ENCODE measurements at regions not wholly inside any gene's neighbourhood (a gene's known extent, or its start where the extent isn't known, plus 50 kb on each side); places are given as distances from the start of the nearest gene placed in this dataset.

- TF ChIP-seq EZH2phosphoT487 (IDR thresholded peaks at IDR 0.05; ENCODE audit: insufficient read depth, low read depth) = no peak
- TF ChIP-seq EZH2 (IDR thresholded peaks at IDR 0.05; ENCODE audit: insufficient read depth, poor library complexity, severe bottlenecking) = no peak
These were observed 1946.1 kb downstream of the TP53TG3F start for GRCh38 chr16:35405526-35405925.

Measured in GM23248 (cell line).